Left renal cortex interstitium (tissue), 4 donors: ENCODE measurements at regions not wholly inside any gene's neighbourhood (a gene's known extent, or its start where the extent isn't known, plus 50 kb on each side); places are given as distances from the start of the nearest gene placed in this dataset.

Experiments
- DNase-seq, 4 donors: peaks; one replicate each; pipeline ENCODE4 v3.0.0-alpha.2; 2013; ENCODE audit warnings: low read depth in 4 of 4, low spot score in 2 of 4, missing footprints in 1 of 4

GRCh38 chr20:22374678-22375590 lies 209.4 kb downstream of the FOXA2 start:
- no peak for DNase-seq

GRCh38 chr20:22374066-22374465 lies 210.3 kb downstream of the FOXA2 start:
- DNase-seq, result no peak

GRCh38 chr20:22373164-22373895 lies 211.0 kb downstream of the FOXA2 start:
- no peak for DNase-seq

GRCh38 chr20:22371843-22372242 lies 212.5 kb downstream of the FOXA2 start:
- no peak for DNase-seq

GRCh38 chr20:22370137-22370536 lies 214.2 kb downstream of the FOXA2 start:
- DNase-seq, result no peak

- no peak for DNase-seq
These were observed 215.3 kb downstream of the FOXA2 start for GRCh38 chr20:22369100-22369499.

- no peak for DNase-seq
These were observed 216.1 kb downstream of the FOXA2 start for GRCh38 chr20:22368235-22368634.

GRCh38 chr20:22366631-22367030 lies 217.7 kb downstream of the FOXA2 start:
- DNase-seq, result no peak

- DNase-seq, result no peak
These were observed 229.7 kb downstream of the FOXA2 start for GRCh38 chr20:22354647-22355046.

- DNase-seq, result no peak
These were observed 230.8 kb downstream of the FOXA2 start for GRCh38 chr20:22353586-22353985.

GRCh38 chr20:22352019-22352418 lies 232.4 kb downstream of the FOXA2 start:
- DNase-seq, result no peak

- no peak for DNase-seq
These were observed 233.7 kb downstream of the FOXA2 start for GRCh38 chr20:22350624-22351023.

GRCh38 chr20:22348010-22348409 lies 236.4 kb downstream of the FOXA2 start:
- no peak for DNase-seq

- DNase-seq, result no peak
These were observed 237.7 kb downstream of the FOXA2 start for GRCh38 chr20:22346716-22347115.

GRCh38 chr20:22343612-22344011 lies 240.8 kb downstream of the FOXA2 start:
- no peak for DNase-seq

GRCh38 chr20:22342410-22342809 lies 242.0 kb downstream of the FOXA2 start:
- DNase-seq, result no peak

- DNase-seq, result no peak
These were observed 242.9 kb downstream of the FOXA2 start for GRCh38 chr20:22341508-22341907.

- no peak for DNase-seq
These were observed 244.4 kb downstream of the FOXA2 start for GRCh38 chr20:22339946-22340345.

- DNase-seq, result peak in 3 of 4 donors; percentile 34 to 63 (median 48)
These were observed 245.1 kb downstream of the FOXA2 start for GRCh38 chr20:22339091-22339881.

GRCh38 chr20:22338140-22338708 lies 246.1 kb downstream of the FOXA2 start:
- no peak for DNase-seq

- DNase-seq, result no peak
These were observed 249.2 kb downstream of the FOXA2 start for GRCh38 chr20:22335210-22335609.
